ENCODE measurements at regions not wholly inside any gene's neighbourhood (a gene's known extent, or its start where the extent isn't known, plus 50 kb on each side); places are given as distances from the start of the nearest gene placed in this dataset.

GRCh38 chr4:180587379-180587778, 1655.8 kb upstream of the TENM3 start:
- TF ChIP-seq CTCF (IDR thresholded peaks at IDR 0.05; ENCODE audit: low read depth, low read length) = no peak
- Histone ChIP-seq H3K27me3 (ENCODE audit: insufficient read depth, low read depth, severe bottlenecking) (no peaks in the 10 kb centered on the region), H3K36me3 (no peaks in the 10 kb centered on the region), H3K9me3 (ENCODE audit: severe bottlenecking) (no peaks in the 10 kb centered on the region), H3K27ac (no peak overlapping the region), H3K4me3 (ENCODE audit: low read depth, low read length) (no peak overlapping the region)
- DNase-seq = no peak

GRCh38 chr4:180589575-180589974, 1653.6 kb upstream of the TENM3 start:
- no peak for TF ChIP-seq CTCF (IDR thresholded peaks at IDR 0.05; ENCODE audit: low read depth, low read length)
- no peak overlapping the region for H3K4me3 ChIP-seq (ENCODE audit: low read depth, low read length)
- no peak for DNase-seq
- no peak overlapping the region for H3K27ac ChIP-seq
- no peaks in the 10 kb centered on the region for H3K36me3 ChIP-seq
- H3K9me3 ChIP-seq (ENCODE audit: severe bottlenecking) = peaks cover 6% of the 10 kb centered on the region
- no peaks in the 10 kb centered on the region for H3K27me3 ChIP-seq (ENCODE audit: insufficient read depth, low read depth, severe bottlenecking)

GRCh38 chr4:180596888-180597483, 1646.2 kb upstream of the TENM3 start:
- Histone ChIP-seq H3K27ac (no peak overlapping the region), H3K27me3 (ENCODE audit: insufficient read depth, low read depth, severe bottlenecking) (no peaks in the 10 kb centered on the region), H3K4me3 (ENCODE audit: low read depth, low read length) (no peak overlapping the region), H3K36me3 (no peaks in the 10 kb centered on the region), H3K9me3 (ENCODE audit: severe bottlenecking) (peaks cover 6% of the 10 kb centered on the region)
- no peak for TF ChIP-seq CTCF (IDR thresholded peaks at IDR 0.05; ENCODE audit: low read depth, low read length)
- DNase-seq = no peak

- DNase-seq = no peak
- no peak overlapping the region for H3K4me3 ChIP-seq (ENCODE audit: low read depth, low read length)
- no peaks in the 10 kb centered on the region for H3K36me3 ChIP-seq
- peaks cover 6% of the 10 kb centered on the region for H3K9me3 ChIP-seq (ENCODE audit: severe bottlenecking)
- H3K27ac ChIP-seq = no peak overlapping the region
- H3K27me3 ChIP-seq (ENCODE audit: insufficient read depth, low read depth, severe bottlenecking) = no peaks in the 10 kb centered on the region
- TF ChIP-seq CTCF (IDR thresholded peaks at IDR 0.05; ENCODE audit: low read depth, low read length) = no peak
These were observed 1644.9 kb upstream of the TENM3 start for GRCh38 chr4:180598281-180598680.

- TF ChIP-seq CTCF (IDR thresholded peaks at IDR 0.05; ENCODE audit: low read depth, low read length) = no peak
- Histone ChIP-seq H3K27ac (no peak overlapping the region), H3K36me3 (no peaks in the 10 kb centered on the region), H3K27me3 (ENCODE audit: insufficient read depth, low read depth, severe bottlenecking) (no peaks in the 10 kb centered on the region), H3K4me3 (ENCODE audit: low read depth, low read length) (no peak overlapping the region), H3K9me3 (ENCODE audit: severe bottlenecking) (no peaks in the 10 kb centered on the region)
- no peak for DNase-seq
These were observed 1639.4 kb upstream of the TENM3 start for GRCh38 chr4:180603791-180604190.

- no peak for DNase-seq
These were observed 1632.9 kb upstream of the TENM3 start for GRCh38 chr4:180610324-180610723.

More at GRCh38 chr4:180610324-180610723, 1632.9 kb upstream of the TENM3 start:
- TF ChIP-seq CTCF (IDR thresholded peaks at IDR 0.05; ENCODE audit: low read depth, low read length) = no peak
- Histone ChIP-seq H3K9me3 (ENCODE audit: severe bottlenecking) (no peaks in the 10 kb centered on the region), H3K36me3 (no peaks in the 10 kb centered on the region), H3K27me3 (ENCODE audit: insufficient read depth, low read depth, severe bottlenecking) (no peaks in the 10 kb centered on the region), H3K4me3 (ENCODE audit: low read depth, low read length) (no peak overlapping the region), H3K27ac (no peak overlapping the region)
